IMR-90 (cell line): ENCODE measurements at regions not wholly inside any gene's neighbourhood (a gene's known extent, or its start where the extent isn't known, plus 50 kb on each side); places are given as distances from the start of the nearest gene placed in this dataset.

Source experiments
- ATAC-seq: fragments of 200-7000 bp; cut with Tn5 transposase; 2 replicates; pipeline ENCODE4 v1.9.1; 2020; ENCODE audit warnings: low read depth, mild to moderate bottlenecking, moderate library complexity
- BruUV-seq: library from RNA; stranded (reverse); fragments of 400-500 nt; replicated peaks from 2 replicates; lab custom pipeline; 2021; lab: Mats Ljungman, UMichigan
- CTCF ChIA-PET: fragments of 300-600 bp; formaldehyde crosslinking; extraction: SDS; loops from one replicate; lab custom pipeline; 2021; ENCODE audit warnings: antibody characterized with exemption; lab: Yijun Ruan, JAX
- POLR2A ChIA-PET: fragments of 300-600 bp; sonication (Branson Sonifier 250); formaldehyde crosslinking; loops from one replicate; lab custom pipeline; 2022; ENCODE audit warnings: antibody characterized with exemption; ENCODE audit not compliant: unreplicated experiment; lab: Charles Lee
- DNase-seq: peaks from one replicate; pipeline ENCODE4 v3.0.0; 2013
- H2AFZ ChIP-seq: replicated peaks from 2 replicates; pipeline ENCODE3; 2013; ENCODE audit warnings: low read length, mild to moderate bottlenecking; ENCODE audit not compliant: poor library complexity
- H2AK5ac ChIP-seq: 2 replicates; pipeline ENCODE4 v1.6.1; 2013; ENCODE audit warnings: low read depth, low read length, inconsistent platforms
- H2AK9ac ChIP-seq: replicated peaks from 2 replicates; pipeline ENCODE3; 2013; ENCODE audit warnings: mild to moderate bottlenecking, low read depth, low read length, moderate library complexity; ENCODE audit not compliant: poor library complexity
- H2BK120ac ChIP-seq: 2 replicates; pipeline ENCODE4 v1.6.1; 2013; ENCODE audit warnings: low read depth, low read length, inconsistent platforms
- H2BK15ac ChIP-seq: 3 replicates; pipeline ENCODE4 v1.6.1; 2013; ENCODE audit warnings: low read depth, low read length, inconsistent platforms
- H2BK20ac ChIP-seq: 2 replicates; pipeline ENCODE4 v1.6.1; 2013; ENCODE audit warnings: low read depth, mild to moderate bottlenecking, inconsistent platforms, low read length, moderate library complexity
- H2BK5ac ChIP-seq: 2 replicates; pipeline ENCODE4 v1.6.1; 2013; ENCODE audit warnings: mild to moderate bottlenecking, low read depth, low read length, inconsistent platforms; ENCODE audit not compliant: poor library complexity, severe bottlenecking
- H3K14ac ChIP-seq: replicated peaks from 2 replicates; pipeline ENCODE4 v1.6.1; 2013; ENCODE audit warnings: low read depth, low read length, inconsistent platforms
- H3K18ac ChIP-seq: 2 replicates; pipeline ENCODE4 v1.6.1; 2013; ENCODE audit warnings: low read depth, low read length, control low read depth
- H3K23ac ChIP-seq: 2 replicates; pipeline ENCODE4 v1.6.1; 2013; ENCODE audit warnings: low read depth, low read length, inconsistent platforms
- H3K27ac ChIP-seq: 2 replicates; pipeline ENCODE4 v1.5.1; 2013; ENCODE audit warnings: mild to moderate bottlenecking, control low read depth, low read length; ENCODE audit not compliant: insufficient read depth
- H3K27me3 ChIP-seq: 2 replicates; pipeline ENCODE4 v1.6.1; 2013; ENCODE audit warnings: low read length; ENCODE audit not compliant: control insufficient read depth, insufficient read depth
- H3K36me3 ChIP-seq: 2 replicates; pipeline ENCODE4 v1.6.1; 2013; ENCODE audit warnings: low read length, mixed read lengths; ENCODE audit not compliant: control insufficient read depth, insufficient read depth
- H3K4ac ChIP-seq: 2 replicates; pipeline ENCODE4 v1.6.1; 2013; ENCODE audit warnings: low read depth, low read length, inconsistent platforms
- H3K4me1 ChIP-seq: 2 replicates; pipeline ENCODE4 v1.6.1; 2013; ENCODE audit warnings: low read length, mixed read lengths; ENCODE audit not compliant: control insufficient read depth, insufficient read depth
- H3K4me2 ChIP-seq: 2 replicates; pipeline ENCODE4 v1.6.1; 2013; ENCODE audit warnings: low read depth, mild to moderate bottlenecking, control low read depth, low read length, moderate library complexity
- H3K4me3 ChIP-seq: 2 replicates; pipeline ENCODE4 v1.5.1; 2013; ENCODE audit warnings: low read depth, mild to moderate bottlenecking, control low read depth, low read length, moderate library complexity; ENCODE audit not compliant: insufficient read depth
- H3K56ac ChIP-seq: 2 replicates; pipeline ENCODE4 v1.6.1; 2013; ENCODE audit warnings: low read length, inconsistent platforms; ENCODE audit not compliant: insufficient read depth; ENCODE audit errors: extremely low read depth
- H3K79me1 ChIP-seq, 2 experiments: 2 replicates each; pipeline ENCODE4 v1.6.1; 2013; ENCODE audit warnings: low read length in 2 of 2, inconsistent platforms in 1 of 2, low read depth in 1 of 2
- H3K9ac ChIP-seq: 2 replicates; pipeline ENCODE4 v1.6.1; 2013; ENCODE audit warnings: low read depth, low read length, control low read depth
- H3K9me1 ChIP-seq: 2 replicates; pipeline ENCODE4 v1.6.1; 2013; ENCODE audit warnings: low read length, inconsistent platforms; ENCODE audit not compliant: insufficient read depth
- H3K9me3 ChIP-seq: 2 replicates; pipeline ENCODE4 v1.6.1; 2013; ENCODE audit warnings: low read length; ENCODE audit not compliant: control insufficient read depth, insufficient read depth
- H4K20me1 ChIP-seq: 2 replicates; pipeline ENCODE4 v1.6.1; 2013; ENCODE audit warnings: low read length, inconsistent platforms; ENCODE audit not compliant: insufficient read depth
- H4K5ac ChIP-seq: 2 replicates; pipeline ENCODE4 v1.6.1; 2013; ENCODE audit warnings: mild to moderate bottlenecking, low read depth, low read length, control low read depth
- H4K8ac ChIP-seq, 2 experiments: 2 replicates each; pipeline ENCODE4 v1.6.1; 2013; ENCODE audit warnings: low read depth in 2 of 2, low read length in 2 of 2, control low read depth in 1 of 2, inconsistent platforms in 1 of 2
- H4K91ac ChIP-seq: 2 replicates; pipeline ENCODE4 v1.6.1; 2013; ENCODE audit warnings: low read depth, low read length, inconsistent platforms; ENCODE audit not compliant: insufficient read depth
- SMC3 ChIP-seq: fragments of 150-350 bp; IDR thresholded peaks from 2 replicates; pipeline ENCODE4 v1.6.1; 2016; ENCODE audit warnings: low read depth, mild to moderate bottlenecking, antibody characterized with exemption, low read length, moderate library complexity
- WGBS, 2 experiments: methylation state at CpG; one replicate each; pipeline versions ENCODE4 v1.1.5 to v1.1.7; 2013; ENCODE audit warnings: missing lambda C conversion rate in 2 of 2; ENCODE audit not compliant: insufficient read length in 1 of 2; ENCODE audit errors: extremely low coverage in 2 of 2; 5-methylcytosine and 5-hydroxymethylcytosine counted together
- dilution Hi-C: fragments of 300-500 bp; cut with HindIII; formaldehyde crosslinking; loops from one replicate; pipeline ENCODE4 v1.14.3; 2018; ENCODE audit warnings: low sequenced_read_pairs; ENCODE audit not compliant: unreplicated experiment
- in situ Hi-C: fragments of 300-500 bp; cut with MboI; formaldehyde crosslinking; loops from 3 replicates; pipeline ENCODE4 v1.14.3; 2019; ENCODE audit warnings: low sequenced_read_pairs, inconsistent platforms, mixed read lengths
- intact Hi-C: fragments of 100-400 bp; cut with micrococcal nuclease; formaldehyde crosslinking; loops from 2 replicates; pipeline ENCODE4 v1.10.0; 2022
- TF ChIP-seq, protein P1 (sequence below): fragments of 150-350 bp; IDR thresholded peaks from 2 replicates; pipeline ENCODE4 v1.6.1; 2017; ENCODE audit warnings: mild to moderate bottlenecking, antibody characterized with exemption, low read length, low read depth

DNA sequence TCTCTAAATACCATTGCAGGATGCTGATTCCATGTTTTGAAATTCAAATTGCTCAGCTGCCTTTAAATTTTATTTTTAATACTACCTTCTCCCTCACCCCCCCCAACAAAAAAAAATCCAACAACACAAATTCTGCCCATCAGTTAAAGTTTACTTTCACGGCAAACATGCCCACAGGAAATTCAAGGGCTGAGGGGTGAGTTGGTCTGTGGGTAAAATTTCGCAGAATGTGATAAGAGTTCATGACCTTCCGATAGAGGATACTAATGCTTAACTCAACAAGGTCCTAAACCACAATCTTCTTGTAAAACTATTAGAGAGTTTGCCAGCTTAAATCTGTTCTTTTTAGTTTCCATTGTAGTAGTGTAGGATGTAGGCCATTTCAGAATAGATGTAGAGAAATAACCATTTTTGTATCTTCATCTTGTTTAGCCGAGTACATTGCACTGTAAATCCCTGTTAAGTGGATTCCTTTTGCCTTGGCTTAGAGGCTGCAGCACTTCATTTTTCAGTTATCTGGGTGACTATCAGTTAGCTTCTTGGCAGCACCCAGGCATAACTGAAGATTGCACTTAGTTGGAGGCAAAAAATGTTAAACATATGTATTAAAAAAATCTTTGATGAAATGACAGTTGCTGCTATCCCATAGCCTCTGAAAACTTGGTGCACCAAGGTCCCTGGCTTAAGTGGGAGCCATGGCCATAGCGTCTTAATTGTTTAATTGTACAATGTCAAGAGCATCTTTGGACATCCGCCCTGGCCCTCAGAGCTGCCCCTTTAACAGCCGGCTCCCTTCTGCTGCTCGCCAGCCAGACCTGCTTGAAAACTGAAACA, 232.3 kb downstream of the HAUS1 start:
- intact Hi-C loops (no loop called here), dilution Hi-C loops (no loop called here), in situ Hi-C loops (no loop called here)
- H4K5ac ChIP-seq = no peak overlapping the region
- no peak overlapping the region for H3K23ac ChIP-seq
- H3K4me1 ChIP-seq = no peaks in the 10 kb centered on the region
- no peak for DNase-seq
- H4K91ac ChIP-seq = no peak overlapping the region
- TF ChIP-seq, protein P1, sequence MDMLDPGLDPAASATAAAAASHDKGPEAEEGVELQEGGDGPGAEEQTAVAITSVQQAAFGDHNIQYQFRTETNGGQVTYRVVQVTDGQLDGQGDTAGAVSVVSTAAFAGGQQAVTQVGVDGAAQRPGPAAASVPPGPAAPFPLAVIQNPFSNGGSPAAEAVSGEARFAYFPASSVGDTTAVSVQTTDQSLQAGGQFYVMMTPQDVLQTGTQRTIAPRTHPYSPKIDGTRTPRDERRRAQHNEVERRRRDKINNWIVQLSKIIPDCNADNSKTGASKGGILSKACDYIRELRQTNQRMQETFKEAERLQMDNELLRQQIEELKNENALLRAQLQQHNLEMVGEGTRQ = no peak
- no peak for TF ChIP-seq SMC3
- H3K14ac ChIP-seq = no peak overlapping the region
- no peak overlapping the region for H3K4me3 ChIP-seq
- H4K8ac ChIP-seq = no peak overlapping the region
- no peak overlapping the region for H2BK120ac ChIP-seq
- no peak overlapping the region for H3K4me2 ChIP-seq
- no peak overlapping the region for H2AFZ ChIP-seq
- H3K79me1 ChIP-seq = no peaks in the 10 kb centered on the region
- 100% methylated on average over 1 of the region's 8 CpGs; no CpG with 5 or more reads in 1 of the 2 experiments for WGBS, 2 experiments
- no peak overlapping the region for H3K56ac ChIP-seq
- CTCF ChIA-PET = no interaction called here
- no peaks in the 10 kb centered on the region for H3K36me3 ChIP-seq
- no peak overlapping the region for H2BK5ac ChIP-seq
- H4K20me1 ChIP-seq = no peaks in the 10 kb centered on the region
- H3K9ac ChIP-seq = no peak overlapping the region
- H3K27me3 ChIP-seq = peaks cover 63% of the 10 kb centered on the region
- H3K27ac ChIP-seq = no peak overlapping the region
- H2AK5ac ChIP-seq = no peak overlapping the region
- no peak overlapping the region for H3K4ac ChIP-seq
- no peak overlapping the region for H2AK9ac ChIP-seq
- no peak overlapping the region for H2BK15ac ChIP-seq
- no peaks in the 10 kb centered on the region for H3K9me1 ChIP-seq
- H2BK20ac ChIP-seq = no peak overlapping the region
- H3K9me3 ChIP-seq = no peaks in the 10 kb centered on the region
- ATAC-seq = no peak
- no TSS peak for BruUV-seq
- H3K18ac ChIP-seq = no peak overlapping the region
- POLR2A ChIA-PET = no interaction called here
